Parathyroid adenoma (tissue), 2 donors: ENCODE measurements at regions not wholly inside any gene's neighbourhood (a gene's known extent, or its start where the extent isn't known, plus 50 kb on each side); places are given as distances from the start of the nearest gene placed in this dataset.

Source experiments
- H2AFZ ChIP-seq: fragments of 300-600 bp; sonication (generic); one replicate; pipeline ENCODE4 v1.7.0; 2017; ENCODE audit warnings: antibody characterized with exemption, mild to moderate bottlenecking
- H3K27ac ChIP-seq: fragments of 300-600 bp; sonication (generic); one replicate; pipeline ENCODE4 v1.7.0; 2017
- H3K27me3 ChIP-seq: fragments of 300-600 bp; sonication (generic); one replicate; pipeline ENCODE4 v1.7.0; 2017; ENCODE audit warnings: low read length; ENCODE audit not compliant: control insufficient read depth, insufficient read depth
- H3K36me3 ChIP-seq: fragments of 300-600 bp; sonication (generic); one replicate; pipeline ENCODE4 v1.7.0; 2017; ENCODE audit warnings: low read length; ENCODE audit not compliant: control insufficient read depth, insufficient read depth
- H3K4me1 ChIP-seq: fragments of 300-600 bp; sonication (generic); one replicate; pipeline ENCODE4 v1.7.0; 2017; ENCODE audit warnings: control low read depth
- H3K4me2 ChIP-seq: fragments of 300-600 bp; sonication (generic); one replicate; pipeline ENCODE4 v1.7.0; 2017; ENCODE audit warnings: low read length
- H3K4me3 ChIP-seq: fragments of 300-600 bp; sonication (generic); one replicate; pipeline ENCODE4 v1.7.0; 2017; ENCODE audit warnings: low read depth, low read length
- H3K79me2 ChIP-seq: fragments of 300-600 bp; sonication (generic); one replicate; pipeline ENCODE4 v1.7.0; 2017; ENCODE audit warnings: control low read depth
- H3K9ac ChIP-seq: fragments of 300-600 bp; sonication (generic); one replicate; pipeline ENCODE4 v1.7.0; 2017; ENCODE audit warnings: mild to moderate bottlenecking
- H3K9me3 ChIP-seq: fragments of 300-600 bp; sonication (generic); one replicate; pipeline ENCODE4 v1.7.0; 2017; ENCODE audit warnings: low read length; ENCODE audit not compliant: control insufficient read depth
- CTCF ChIP-seq: fragments of 300-600 bp; sonication (generic); IDR thresholded peaks from one replicate; pipeline ENCODE4 v1.7.0; 2017; ENCODE audit warnings: antibody characterized with exemption, mild to moderate bottlenecking
- donor health status: primary hyperparathyroidism.

DNA sequence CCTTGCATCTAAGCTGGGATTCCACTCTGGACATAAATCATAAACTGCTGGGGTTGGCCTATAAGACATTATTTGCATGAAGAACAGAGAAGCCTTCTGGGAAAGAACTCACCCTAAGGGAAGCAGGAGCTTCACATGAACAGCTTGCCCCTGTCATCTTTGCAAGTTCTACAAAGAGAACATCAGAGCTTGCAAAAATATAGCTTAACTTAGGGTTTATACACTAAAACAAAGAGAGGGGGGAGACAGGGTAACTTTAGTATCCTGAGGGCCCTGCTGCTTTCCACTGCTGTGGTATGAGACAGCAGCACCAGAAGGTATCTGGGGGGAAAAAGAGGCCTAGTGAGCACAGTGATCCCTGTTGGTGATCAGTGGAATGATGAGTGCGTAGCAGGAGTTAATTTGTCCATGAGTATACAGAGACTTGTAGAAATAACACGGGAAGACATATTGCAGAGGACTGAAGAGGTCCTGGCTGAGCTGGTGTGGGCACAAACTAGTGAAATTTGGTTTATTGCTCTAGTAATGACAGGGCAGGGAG lies 116.1 kb upstream of the TSC22D1 start:
- no peaks in the 10 kb centered on the region for H3K27me3 ChIP-seq
- no peak overlapping the region for H2AFZ ChIP-seq
- no peaks in the 10 kb centered on the region for H3K9me3 ChIP-seq
- H3K9ac ChIP-seq: no peak overlapping the region
- no peak overlapping the region for H3K4me3 ChIP-seq
- H3K4me2 ChIP-seq: no peak overlapping the region
- H3K79me2 ChIP-seq: no peaks in the 10 kb centered on the region
- H3K4me1 ChIP-seq: no peaks in the 10 kb centered on the region
- H3K36me3 ChIP-seq: no peaks in the 10 kb centered on the region
- TF ChIP-seq CTCF: no peak
- no peak overlapping the region for H3K27ac ChIP-seq

DNA sequence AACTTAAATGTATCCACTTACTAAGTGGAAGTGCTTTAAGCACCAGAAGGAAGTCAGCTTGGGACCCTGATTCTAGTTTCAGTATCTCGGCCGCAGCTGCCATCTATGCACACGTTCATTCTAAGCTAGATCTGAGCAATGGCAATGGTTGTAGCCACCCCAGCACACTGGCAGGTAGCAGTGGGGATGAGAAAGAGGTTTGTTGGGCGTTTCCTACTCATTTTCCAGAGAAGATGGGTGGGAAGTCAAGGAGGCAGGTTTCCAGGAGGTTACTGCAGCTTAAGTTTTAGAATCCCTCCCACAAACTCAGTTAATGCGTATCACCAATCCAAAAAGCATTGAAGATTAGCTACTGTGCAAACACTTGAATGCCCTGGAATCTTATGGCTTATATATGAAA lies 114.2 kb upstream of the TSC22D1 start:
- no peaks in the 10 kb centered on the region for H3K4me1 ChIP-seq
- no peak overlapping the region for H3K9ac ChIP-seq
- H3K4me2 ChIP-seq: no peak overlapping the region
- no peaks in the 10 kb centered on the region for H3K27me3 ChIP-seq
- no peak overlapping the region for H2AFZ ChIP-seq
- no peak overlapping the region for H3K4me3 ChIP-seq
- no peak overlapping the region for H3K27ac ChIP-seq
- H3K9me3 ChIP-seq: no peaks in the 10 kb centered on the region
- TF ChIP-seq CTCF: no peak
- H3K79me2 ChIP-seq: no peaks in the 10 kb centered on the region
- H3K36me3 ChIP-seq: no peaks in the 10 kb centered on the region

DNA sequence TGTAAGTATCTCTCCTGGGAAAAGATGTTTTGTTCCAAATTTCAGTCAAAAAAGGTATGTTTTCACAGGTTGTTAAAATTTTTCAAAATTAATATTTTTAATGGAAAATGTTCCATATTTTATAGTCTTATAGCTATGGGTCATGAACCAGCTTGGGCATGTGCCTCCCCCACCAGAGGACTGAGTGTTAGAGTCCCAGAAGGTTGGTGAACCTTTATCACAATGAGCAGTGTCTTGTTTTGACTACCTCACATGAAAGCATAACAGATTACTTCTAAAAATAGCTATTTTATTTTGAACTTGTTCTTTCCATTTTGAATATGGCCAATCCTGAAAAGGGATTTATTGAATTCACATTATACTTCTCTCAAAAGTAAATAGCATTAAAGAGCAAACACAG lies 112.5 kb upstream of the TSC22D1 start:
- H3K79me2 ChIP-seq: no peaks in the 10 kb centered on the region
- H3K27me3 ChIP-seq: no peaks in the 10 kb centered on the region
- H3K36me3 ChIP-seq: no peaks in the 10 kb centered on the region
- H3K9me3 ChIP-seq: no peaks in the 10 kb centered on the region
- no peak overlapping the region for H3K9ac ChIP-seq
- peak overlapping the region; percentile 14 for H3K4me2 ChIP-seq
- no peak overlapping the region for H3K27ac ChIP-seq
- H2AFZ ChIP-seq: no peak overlapping the region
- no peak for TF ChIP-seq CTCF
- no peaks in the 10 kb centered on the region for H3K4me1 ChIP-seq
- no peak overlapping the region for H3K4me3 ChIP-seq

DNA sequence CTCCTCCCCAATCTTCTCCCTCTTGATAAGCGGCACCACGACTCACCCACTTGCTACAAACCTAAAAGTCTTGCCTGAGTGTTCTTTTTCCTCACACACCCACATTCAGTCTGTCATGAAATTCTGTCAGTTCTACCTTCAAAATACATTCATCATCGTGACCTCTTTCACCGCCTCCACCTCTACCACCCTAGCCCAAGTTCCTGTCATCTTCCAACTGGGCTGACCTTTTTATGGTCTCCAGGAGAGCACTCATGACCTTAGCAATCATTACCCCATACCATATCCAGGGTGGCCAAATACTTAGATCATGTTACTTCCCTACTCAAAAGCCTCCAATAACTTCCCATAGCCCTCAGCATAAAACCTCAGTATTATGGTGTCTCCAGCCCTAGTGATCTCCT lies 110.4 kb upstream of the TSC22D1 start:
- Histone ChIP-seq H3K4me3 (no peak overlapping the region), H3K9ac (no peak overlapping the region)

More for the DNA sequence above, 110.4 kb upstream of the TSC22D1 start:
- Histone ChIP-seq H3K27me3 (no peaks in the 10 kb centered on the region), H3K9me3 (no peaks in the 10 kb centered on the region), H3K36me3 (no peaks in the 10 kb centered on the region), H3K4me1 (no peaks in the 10 kb centered on the region), H3K4me2 (no peak overlapping the region), H2AFZ (no peak overlapping the region), H3K27ac (no peak overlapping the region), H3K79me2 (no peaks in the 10 kb centered on the region)
- TF ChIP-seq CTCF: no peak
